ENCODE measurements at regions not wholly inside any gene's neighbourhood (a gene's known extent, or its start where the extent isn't known, plus 50 kb on each side); places are given as distances from the start of the nearest gene placed in this dataset.

- TF ChIP-seq YY1 (IDR thresholded peaks at IDR 0.05; ENCODE audit: insufficient read depth, insufficient read length): no peak
- TF ChIP-seq SUZ12 (IDR thresholded peaks at IDR 0.05; ENCODE audit: extremely low read depth, insufficient read depth, insufficient read length): no peak
- TF ChIP-seq ZNF274 (IDR thresholded peaks at IDR 0.05; ENCODE audit: low read depth, low read length): no peak
Observed at GRCh38 chr3:107309312-107309711, 67.9 kb upstream of the CCDC54 start.
